HG03342 (cell line): ENCODE measurements at regions not wholly inside any gene's neighbourhood (a gene's known extent, or its start where the extent isn't known, plus 50 kb on each side); places are given as distances from the start of the nearest gene placed in this dataset.
"Not testable (repeated sequence)": the region's sequence is repeated elsewhere in the genome, so short reads cannot be mapped to it uniquely, and the experiment has no call there.

ENCODE experiments used
- ATAC-seq: cut with Tn5 transposase; IDR thresholded peaks from one replicate; pipeline ENCODE4 v1.9.1; 2021; ENCODE audit warnings: mild to moderate bottlenecking, moderate library complexity; ENCODE audit not compliant: unreplicated experiment

DNA sequence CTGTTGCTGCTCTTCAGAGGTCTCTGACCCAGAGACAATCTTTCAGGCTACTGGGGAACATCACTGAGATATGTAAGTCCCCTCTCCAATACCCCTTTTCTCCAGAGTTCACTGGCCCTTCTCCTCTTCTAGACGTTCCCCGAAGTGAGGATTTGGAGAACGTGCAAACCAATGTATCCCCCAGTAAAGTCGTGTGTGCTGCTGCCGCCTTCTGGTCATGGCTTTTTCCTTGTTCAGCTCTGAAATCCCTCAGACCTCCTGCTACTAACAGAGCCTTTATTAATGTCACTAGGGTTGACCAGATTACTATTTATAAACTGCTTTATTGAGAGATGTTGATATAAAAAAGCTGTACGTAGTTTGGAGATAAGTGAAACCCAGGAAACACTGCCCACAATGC is 1028.6 kb downstream of the CDH9 start:
- ATAC-seq: no peak

DNA sequence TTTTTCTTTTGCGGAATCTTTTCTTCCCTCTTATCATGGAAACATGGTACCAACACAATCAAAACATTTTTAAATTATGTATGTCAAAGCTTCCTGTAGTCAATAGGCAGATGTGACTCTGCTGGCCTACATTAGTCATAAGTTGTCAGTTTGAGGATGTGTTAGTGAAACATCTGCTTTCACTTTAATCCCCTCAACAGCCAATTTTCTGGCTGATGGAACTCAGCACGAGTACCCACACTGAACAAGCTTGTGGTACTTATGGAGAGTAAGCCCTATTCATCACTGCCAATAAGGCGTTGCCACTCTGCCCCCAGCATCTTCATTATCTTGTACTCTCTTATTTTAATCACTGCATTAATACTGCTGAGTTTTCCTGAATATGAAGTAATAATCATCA is 1034.4 kb downstream of the CDH9 start:
- ATAC-seq: no peak

DNA sequence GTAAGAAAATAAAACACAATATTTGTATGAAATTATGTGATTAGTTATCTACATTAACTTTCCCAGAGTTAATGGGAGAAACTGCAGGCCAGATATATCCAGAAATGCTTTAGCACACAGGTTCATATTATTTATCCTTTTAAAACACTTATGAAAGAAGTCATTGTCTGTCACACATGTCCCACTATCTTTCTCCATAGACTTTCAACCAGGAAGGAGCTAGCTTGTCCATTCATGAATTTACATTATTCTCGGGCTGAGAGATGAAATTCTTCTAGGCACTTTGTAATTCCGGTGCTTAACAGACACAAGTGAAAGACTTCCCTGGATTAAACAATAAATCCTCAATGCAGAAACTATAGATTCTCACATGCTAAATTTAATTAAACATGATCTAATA is 1043.2 kb downstream of the CDH9 start:
- ATAC-seq: no peak

DNA sequence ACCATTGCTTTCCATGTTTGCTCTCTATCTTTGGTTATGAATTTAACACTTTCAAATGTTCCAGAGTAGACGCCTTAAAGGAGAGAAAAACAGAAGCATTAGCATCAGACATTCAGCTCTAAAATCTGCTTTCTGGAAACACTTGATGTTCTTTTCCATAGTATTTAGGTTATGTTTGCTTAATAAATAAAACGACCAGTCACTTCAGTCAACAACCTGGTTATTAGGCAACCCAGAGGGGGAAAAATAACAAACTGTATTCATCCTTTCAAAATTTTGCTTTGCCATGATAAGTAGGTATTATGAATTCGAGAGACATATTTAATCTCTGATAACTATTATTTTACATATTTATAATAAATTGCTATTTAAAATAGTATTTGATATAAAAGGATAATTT is 1044.7 kb downstream of the CDH9 start:
- no peak for ATAC-seq

DNA sequence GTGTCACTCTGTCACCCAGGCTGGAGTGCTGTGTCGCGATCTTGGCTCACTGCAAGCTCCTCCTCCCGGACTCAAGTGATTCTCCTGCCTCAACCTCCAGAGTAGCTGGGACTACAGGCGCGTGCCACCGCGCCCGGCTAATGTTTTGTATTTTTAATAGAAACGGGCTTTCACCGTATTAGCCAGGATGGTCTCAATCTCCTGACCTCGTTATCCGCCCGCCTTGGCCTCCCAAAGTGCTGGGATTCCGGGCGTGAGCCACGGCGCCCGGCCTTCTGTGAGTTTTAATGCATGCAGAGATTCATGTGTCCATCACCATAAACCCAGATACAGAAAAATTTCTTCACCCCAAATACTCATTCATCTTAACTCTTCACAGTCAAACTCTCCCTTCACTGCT is 1046.7 kb downstream of the CDH9 start:
- ATAC-seq: no peak

DNA sequence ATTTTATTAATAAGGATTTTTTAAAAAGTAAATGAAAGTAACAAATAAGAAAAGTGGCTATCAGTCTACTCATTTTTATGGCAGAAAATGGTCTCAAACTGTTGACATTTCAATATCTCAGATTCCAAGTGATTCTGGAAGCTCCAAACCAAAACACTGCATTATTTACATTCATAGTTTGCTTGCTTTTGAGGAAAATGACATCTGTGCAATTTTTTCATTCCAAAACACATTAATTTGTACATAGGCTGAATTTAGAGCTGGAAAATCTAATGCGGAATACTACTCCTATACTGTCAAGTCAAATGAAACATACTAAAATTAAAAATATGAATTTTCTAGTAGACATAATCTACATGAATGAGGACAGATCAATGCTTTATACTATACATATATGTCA is 1047.6 kb downstream of the CDH9 start:
- no peak for ATAC-seq

DNA sequence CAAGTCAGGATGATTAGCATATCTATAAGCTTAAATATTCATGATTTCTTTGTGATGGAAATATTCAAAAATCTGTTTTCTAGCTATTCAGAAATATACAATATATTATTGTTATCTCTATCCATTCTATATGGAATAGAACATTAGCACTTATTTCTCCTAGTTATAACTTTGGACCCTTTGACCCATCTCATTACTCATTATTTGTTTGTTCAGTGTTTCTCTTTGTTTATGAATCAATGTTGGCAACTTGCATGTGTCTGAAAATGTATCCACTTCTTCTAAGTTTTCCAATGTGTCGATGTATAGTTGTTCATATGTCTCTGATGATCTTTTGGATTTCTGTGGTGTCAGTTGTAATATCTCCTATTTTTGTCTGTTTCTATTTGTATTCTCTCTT is 1059.3 kb downstream of the CDH9 start:
- no peak for ATAC-seq

DNA sequence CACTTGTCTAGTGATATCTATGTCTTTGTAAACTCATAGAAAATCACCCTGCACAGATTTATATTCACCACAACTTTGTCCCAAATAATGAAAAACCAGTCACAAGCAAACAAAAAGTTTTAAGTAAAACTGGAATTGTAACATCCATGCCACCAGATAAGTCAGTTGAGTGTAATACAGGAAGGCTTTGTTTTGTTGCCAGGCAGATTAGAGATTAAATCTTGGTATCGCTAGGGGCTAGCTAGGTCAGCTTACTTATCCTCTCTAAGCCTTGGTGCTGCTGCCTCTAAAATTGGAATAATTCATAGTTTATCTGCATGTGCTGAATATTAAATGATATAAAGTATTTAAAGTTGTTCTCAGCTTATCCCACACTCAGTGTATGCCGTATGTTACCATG is 1062.5 kb downstream of the CDH9 start:
- no peak for ATAC-seq

DNA sequence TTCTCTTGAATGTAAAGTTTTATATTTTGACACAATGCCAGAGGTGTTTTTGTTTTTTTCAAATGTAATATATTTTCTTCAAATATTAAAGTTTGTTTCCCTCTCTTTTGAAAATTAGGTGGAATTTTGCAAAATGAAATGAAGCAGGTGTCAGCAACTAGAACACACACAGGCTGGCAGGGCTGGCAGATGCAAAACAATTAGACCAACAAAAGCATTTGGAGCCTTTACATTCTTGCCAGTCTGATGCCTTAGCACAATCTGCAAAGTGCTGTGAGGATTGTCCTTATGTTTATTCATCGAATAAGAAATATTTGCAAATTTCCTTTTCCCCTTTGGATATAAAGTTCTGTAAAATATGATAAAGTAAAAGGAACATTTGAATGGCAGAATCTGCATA is 1063.9 kb downstream of the CDH9 start:
- no peak for ATAC-seq

DNA sequence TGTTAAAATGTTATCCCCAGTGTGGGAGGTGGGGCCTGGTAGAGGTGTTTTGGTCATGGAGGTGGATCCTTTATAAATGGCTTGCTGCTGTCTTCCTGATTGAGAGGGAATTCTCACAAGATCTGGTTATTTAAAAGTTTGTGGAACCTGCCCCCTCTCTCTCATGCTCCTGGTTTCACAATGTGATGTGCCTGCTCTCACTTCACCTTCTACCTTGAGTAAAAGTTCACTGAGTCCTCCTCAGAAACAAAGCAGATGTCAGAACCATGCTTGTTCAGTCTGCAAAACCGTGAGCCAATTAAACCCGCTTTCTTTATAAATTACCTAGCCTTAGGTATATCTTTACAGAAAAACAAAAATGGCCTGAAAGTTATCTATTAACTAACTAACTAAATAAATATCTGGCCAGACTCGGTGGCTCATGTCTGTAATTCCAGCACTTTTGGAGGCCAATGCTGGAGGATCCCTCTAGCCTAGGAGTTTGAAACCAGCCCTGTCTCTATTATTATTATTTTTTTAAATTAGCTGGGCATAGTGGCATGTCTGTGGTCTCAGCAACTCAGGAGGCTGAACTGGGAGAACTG is 1067.4 kb downstream of the CDH9 start:
- ATAC-seq: no peak

DNA sequence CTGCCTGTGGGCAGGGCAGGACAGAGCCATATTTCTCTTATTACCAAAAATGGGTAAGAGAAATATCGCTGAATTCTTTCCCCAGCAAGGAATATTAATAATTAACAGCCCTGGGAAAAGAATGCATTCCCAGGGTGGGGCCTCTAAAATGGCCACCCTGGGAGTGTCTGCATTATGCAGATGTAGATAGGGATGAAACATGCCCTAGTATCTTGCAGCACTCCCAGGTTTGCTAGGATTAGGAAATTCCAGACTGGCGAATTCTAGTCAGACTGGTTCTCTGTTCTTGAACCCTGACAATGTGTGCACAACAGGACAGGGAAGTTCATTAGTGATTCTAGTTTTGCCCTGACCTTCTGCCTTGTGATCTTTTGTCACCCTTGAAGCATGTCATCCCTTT is 1069.3 kb downstream of the CDH9 start:
- not testable (repeated sequence) for ATAC-seq

DNA sequence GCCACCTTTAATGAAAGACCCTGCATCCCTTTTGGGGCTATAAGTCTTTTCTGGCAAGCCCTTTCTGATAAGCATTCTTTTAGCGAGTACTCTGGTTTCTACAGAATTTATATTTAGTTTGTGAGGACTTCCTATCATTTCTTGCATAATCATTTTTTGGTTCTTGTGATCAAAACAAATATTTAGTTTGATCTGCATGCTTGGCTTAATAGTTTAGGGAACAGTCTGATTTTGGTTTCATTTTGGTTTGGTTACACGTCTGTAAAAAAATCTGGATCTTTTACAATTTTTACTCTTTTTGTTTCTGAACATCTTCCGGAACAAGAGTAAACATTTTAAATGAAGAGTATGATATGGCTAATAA is 1074.4 kb downstream of the CDH9 start:
- no peak for ATAC-seq

DNA sequence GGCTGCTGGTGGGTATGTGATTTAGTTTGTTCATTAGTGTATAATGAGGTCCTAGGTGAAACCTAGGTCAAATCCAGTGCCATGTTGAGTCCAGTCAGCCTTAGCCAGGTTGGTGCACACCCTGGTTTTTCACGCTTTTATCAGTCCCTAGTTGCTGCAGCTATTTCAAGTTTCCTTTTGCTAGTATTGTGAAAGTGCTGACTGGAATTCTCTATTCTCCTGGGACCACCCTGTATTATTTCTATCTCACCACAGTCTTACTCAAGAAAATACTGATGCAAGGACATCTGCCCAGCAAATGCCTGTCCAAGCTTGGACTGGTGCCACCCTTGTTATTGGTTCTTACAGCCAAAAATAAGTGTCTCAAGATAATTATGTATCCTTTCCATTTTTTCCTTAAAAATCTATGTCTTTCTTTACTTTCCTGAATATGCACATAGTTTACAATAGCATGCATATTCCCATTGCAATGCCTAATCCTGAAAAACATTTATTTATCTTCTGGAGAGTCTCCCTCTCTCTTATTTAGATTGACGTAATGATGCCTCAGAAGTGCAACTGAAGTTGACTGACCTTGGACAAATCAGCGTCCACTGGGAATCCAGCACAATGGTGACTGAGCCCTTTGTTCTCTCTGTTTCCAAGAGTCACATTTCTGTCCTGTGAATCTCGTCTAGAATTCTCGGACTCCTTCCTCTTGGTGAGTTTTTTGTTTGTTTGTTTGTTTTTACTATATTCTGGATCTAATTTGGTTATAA is 1075.0 kb downstream of the CDH9 start:
- ATAC-seq: no peak

DNA sequence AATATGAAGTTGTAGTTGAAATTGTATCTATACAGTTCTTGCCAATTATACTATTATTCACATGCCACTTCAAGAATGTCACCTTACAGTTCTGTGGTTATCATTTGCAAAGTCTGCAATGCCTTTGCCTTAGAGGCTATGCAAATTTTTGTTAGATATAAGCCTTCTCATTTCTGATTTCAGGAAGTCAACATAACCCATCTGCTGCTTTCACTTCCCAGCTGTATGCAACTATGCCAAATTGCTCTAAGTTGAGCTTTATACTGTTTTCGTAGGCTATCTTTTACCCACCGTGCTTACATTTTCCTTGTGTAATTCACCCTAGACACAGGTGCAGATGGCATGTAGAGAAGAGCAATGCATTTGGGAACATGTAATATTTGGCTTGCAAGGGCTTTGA is 1083.0 kb downstream of the CDH9 start:
- ATAC-seq: no peak

DNA sequence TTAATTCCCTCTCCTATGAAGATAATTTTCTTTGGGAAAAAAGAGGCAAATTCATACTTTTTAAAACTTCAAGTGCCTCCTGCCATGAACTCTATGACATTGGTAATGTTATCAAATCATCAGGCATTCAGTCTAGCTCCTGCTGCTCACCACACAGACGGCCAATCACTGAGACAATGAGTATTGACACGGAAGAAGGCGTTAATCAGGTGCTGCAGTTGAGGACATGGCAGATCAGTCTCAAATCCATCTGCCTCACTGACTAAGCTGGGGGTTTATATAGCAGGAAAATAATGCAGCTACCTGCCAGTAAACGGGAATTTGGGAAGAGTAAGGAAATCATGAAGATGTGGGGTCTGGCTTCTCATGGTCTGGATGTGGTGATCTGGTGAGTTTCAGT is 1087.7 kb downstream of the CDH9 start:
- ATAC-seq: no peak

DNA sequence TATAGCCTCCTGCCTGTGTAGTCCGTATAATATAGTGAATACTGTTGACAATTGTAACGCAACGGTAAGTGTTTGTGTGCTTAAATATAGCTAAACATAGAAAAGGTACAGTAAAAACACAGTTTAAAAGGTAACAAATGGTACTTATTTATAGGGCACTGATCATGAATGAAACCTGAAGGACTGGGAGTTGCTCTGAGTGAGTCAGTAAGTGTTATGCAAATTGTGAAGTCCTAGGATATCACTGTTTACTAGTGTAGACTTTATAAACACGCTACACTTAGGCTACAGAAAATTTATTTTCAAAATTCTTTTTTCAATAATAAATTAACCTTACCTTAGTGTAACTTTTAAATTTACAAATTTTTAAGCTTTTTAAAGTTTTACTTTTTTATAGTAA is 1090.1 kb downstream of the CDH9 start:
- ATAC-seq: no peak

DNA sequence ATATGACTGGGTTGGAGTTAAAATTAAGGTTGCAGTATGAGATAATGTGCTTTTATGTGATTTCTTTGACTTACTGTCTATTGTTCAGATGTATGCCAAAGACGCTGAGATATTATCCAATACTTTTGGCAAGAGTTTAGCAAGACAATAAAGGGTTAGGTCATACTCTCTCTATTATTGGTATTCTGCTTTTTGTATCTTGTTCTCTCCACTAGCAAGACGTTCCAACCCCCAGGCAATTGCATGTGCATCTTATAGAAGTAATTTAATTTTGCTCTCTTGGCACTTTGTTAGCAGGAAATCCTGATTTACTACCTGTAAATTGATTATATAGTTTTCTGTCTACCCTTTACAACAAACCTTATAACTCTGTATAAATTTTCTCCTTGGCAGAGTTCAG is 1093.6 kb downstream of the CDH9 start:
- no peak for ATAC-seq

DNA sequence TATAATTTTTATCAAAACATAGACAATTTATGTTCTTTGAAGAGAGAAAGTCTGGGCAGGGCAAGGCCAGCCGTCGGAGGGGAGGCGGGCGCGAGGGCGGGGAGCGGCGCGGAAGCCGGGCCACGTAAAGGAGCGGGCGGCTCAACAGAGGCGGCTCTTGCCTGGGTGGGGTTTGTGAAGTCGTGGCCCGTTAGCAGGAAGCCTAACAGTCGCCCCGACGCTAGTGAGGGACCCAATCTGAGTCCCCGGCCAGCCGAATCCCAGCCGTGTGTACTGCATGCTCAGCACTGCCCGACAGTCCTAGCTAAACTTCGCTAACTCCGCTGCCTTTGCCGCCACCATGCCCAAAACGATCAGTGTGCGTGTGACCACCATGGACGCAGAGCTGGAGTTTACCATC is 1129.2 kb downstream of the CDH9 start:
- ATAC-seq: no peak

DNA sequence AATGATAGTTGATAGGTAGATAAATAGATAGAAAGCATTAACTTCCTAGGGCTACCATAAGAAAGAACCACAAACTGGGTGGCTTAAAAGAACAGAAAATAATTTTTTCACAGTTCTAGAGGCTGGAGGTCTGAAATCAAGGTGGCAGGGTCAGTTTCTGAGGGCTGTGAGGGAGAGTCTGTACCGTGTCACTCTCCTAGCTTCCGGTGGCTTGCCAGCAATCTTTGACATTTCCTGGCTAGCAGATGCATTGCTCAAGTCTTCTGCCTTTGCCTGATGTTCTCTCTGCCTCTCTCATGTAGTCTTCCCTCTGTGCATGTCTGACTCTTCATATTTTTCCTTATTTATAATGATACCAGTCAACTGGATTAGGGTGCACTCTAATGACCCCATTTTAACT is 1132.7 kb downstream of the CDH9 start:
- no peak for ATAC-seq

DNA sequence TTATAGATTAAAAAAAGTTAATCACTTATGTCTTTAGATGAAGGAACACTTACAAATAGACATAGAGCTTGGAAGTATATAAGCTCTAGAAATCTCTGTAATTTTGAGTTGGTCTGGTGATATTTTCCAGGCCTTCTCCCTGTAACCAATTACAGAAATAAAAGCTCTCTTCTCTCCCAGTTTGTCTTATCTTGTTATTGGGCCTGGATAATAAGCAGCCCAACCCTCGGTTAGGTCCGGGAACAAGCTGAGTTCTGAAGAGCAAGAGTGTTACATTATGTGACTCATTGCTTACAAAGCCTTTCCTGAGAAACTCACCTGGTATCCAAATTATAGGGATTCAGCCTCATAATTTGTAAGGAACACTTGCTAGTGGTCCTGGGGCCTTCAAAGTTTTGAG is 1146.2 kb downstream of the CDH9 start:
- ATAC-seq: no peak

DNA sequence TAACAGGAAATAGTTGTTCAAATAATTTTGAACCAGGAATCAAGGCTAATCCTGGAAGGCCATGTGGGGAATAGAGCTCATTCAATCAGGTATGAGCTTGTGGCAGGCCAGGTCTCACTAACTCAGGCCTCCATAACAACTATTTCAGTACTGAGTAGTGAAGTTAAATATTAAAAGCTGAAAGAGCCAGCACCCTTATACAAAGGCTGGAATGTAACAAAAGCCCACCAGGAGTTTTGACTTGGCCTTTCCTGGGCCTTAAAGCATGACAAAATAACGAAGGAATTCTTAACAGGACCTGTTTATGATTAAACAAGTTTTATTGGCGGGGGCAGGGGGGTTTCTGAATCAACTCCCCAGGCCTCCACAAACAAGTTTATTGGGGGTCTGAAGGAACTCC is 1146.7 kb downstream of the CDH9 start:
- ATAC-seq: no peak

DNA sequence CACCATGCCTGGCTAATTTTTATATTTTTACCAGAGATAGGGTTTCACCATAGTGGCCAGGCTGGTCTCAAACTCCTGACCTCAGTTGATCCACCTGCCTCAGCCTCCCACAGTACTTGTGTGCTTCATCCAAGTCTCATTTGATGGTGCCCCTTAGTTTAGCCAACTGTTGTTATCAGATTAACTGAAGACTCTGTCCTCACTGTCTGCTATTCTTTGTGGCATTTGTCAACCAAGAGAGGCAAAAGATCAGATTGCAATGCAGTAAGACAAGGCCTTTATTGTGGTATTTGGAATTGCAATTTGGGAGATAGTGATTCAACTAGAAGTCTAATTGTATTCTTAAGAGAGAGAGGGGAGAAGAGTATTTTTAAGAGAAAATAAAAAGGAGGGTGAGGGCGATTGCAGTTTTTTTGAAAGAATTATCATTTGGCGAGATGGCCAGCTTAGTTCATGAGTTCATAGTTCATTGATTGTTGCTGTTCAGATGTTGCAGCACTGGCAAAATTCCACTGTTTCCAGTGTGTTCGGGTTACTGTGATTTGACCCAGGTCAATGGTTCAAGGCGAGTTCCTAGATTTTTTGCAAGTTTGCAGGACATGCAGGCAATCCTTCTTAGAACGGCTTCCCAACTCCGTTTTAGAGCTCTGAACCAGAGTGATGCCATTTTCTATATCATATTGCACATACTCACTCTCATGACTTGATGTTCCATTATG is 1156.9 kb downstream of the CDH9 start:
- no peak for ATAC-seq
